Chondrocyte (in vitro differentiated cells): ENCODE measurements at regions not wholly inside any gene's neighbourhood (a gene's known extent, or its start where the extent isn't known, plus 50 kb on each side); places are given as distances from the start of the nearest gene placed in this dataset.
A peak's percentile ranks its signal among the peaks of the same experiment; 100 is the strongest.

Source experiments
- DNase-seq: peaks from one replicate; pipeline ENCODE4 v3.0.0; 2021; ENCODE audit warnings: mixed read lengths, low spot score
- H3K27ac Mint-ChIP-seq: one replicate; pipeline ENCODE4 v1.8.0; 2021; ENCODE audit warnings: mild to moderate bottlenecking, moderate library complexity, mixed read lengths; ENCODE audit not compliant: unreplicated experiment
- H3K27me3 Mint-ChIP-seq: 2 replicates; pipeline ENCODE4 v1.8.0; 2021; ENCODE audit warnings: low read depth, mixed read lengths
- H3K36me3 Mint-ChIP-seq: 2 replicates; pipeline ENCODE4 v1.8.0; 2021; ENCODE audit warnings: low read depth, mixed read lengths
- H3K4me1 Mint-ChIP-seq: 2 replicates; pipeline ENCODE4 v1.8.0; 2021; ENCODE audit warnings: low read depth, mild to moderate bottlenecking, mixed read lengths
- H3K4me3 Mint-ChIP-seq: one replicate; pipeline ENCODE4 v1.8.0; 2021; ENCODE audit warnings: mild to moderate bottlenecking, moderate library complexity, mixed read lengths; ENCODE audit not compliant: unreplicated experiment
- H3K9me3 Mint-ChIP-seq: 2 replicates; pipeline ENCODE4 v1.8.0; 2021; ENCODE audit warnings: low read depth, mixed read lengths
- TF ChIP-seq, protein P1 (sequence below): fragments of 200-600 bp; sonication (generic); IDR thresholded peaks from 2 replicates; pipeline ENCODE4 v1.5.0; 2021; ENCODE audit warnings: antibody characterized with exemption, mild to moderate bottlenecking, moderate library complexity

DNA sequence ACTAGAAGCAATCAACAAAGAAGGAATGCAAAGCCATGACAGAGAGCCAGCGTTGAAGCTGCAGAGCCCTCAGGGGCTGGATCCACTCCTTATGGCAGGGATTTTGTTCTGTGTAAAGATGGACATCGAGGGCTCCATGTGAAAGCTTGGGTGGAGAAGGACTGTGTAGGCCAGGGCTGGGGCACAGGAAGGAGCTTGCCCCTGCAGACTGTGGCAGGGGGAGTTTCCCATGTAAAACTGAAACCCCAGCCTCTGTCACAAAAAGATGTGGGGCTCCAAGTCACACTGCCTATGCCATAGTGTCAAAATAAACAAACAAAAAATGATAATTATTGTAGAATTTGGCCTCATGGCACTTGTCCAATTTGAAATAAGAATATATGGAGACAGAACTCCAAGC is 408.7 kb upstream of the HS6ST1 start:
- Mint-ChIP-seq H3K27me3 (no peaks in the 10 kb centered on the region), H3K4me1 (peaks cover 17% of the 10 kb centered on the region), H3K36me3 (peaks cover 2% of the 10 kb centered on the region), H3K9me3 (peaks cover 14% of the 10 kb centered on the region), H3K27ac (no peak overlapping the region), H3K4me3 (no peak overlapping the region)
- no peak for DNase-seq
- TF ChIP-seq, protein P1, sequence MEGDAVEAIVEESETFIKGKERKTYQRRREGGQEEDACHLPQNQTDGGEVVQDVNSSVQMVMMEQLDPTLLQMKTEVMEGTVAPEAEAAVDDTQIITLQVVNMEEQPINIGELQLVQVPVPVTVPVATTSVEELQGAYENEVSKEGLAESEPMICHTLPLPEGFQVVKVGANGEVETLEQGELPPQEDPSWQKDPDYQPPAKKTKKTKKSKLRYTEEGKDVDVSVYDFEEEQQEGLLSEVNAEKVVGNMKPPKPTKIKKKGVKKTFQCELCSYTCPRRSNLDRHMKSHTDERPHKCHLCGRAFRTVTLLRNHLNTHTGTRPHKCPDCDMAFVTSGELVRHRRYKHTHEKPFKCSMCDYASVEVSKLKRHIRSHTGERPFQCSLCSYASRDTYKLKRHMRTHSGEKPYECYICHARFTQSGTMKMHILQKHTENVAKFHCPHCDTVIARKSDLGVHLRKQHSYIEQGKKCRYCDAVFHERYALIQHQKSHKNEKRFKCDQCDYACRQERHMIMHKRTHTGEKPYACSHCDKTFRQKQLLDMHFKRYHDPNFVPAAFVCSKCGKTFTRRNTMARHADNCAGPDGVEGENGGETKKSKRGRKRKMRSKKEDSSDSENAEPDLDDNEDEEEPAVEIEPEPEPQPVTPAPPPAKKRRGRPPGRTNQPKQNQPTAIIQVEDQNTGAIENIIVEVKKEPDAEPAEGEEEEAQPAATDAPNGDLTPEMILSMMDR: no peak

GRCh38 chr2:128727914-128728313 is 409.2 kb upstream of the HS6ST1 start:
- TF ChIP-seq, protein P1: no peak
- Mint-ChIP-seq H3K9me3 (peaks cover 14% of the 10 kb centered on the region), H3K4me3 (no peak overlapping the region), H3K4me1 (peaks cover 21% of the 10 kb centered on the region), H3K27me3 (no peaks in the 10 kb centered on the region), H3K36me3 (peaks cover 2% of the 10 kb centered on the region), H3K27ac (peak overlapping the region; percentile 5)
- DNase-seq: no peak

GRCh38 chr2:128729051-128729450 is 410.4 kb upstream of the HS6ST1 start:
- H3K27me3 Mint-ChIP-seq: no peaks in the 10 kb centered on the region
- H3K4me3 Mint-ChIP-seq: no peak overlapping the region
- no peak overlapping the region for H3K27ac Mint-ChIP-seq
- peaks cover 33% of the 10 kb centered on the region for H3K4me1 Mint-ChIP-seq
- peaks cover 2% of the 10 kb centered on the region for H3K36me3 Mint-ChIP-seq
- no peak for DNase-seq
- TF ChIP-seq, protein P1: no peak
- H3K9me3 Mint-ChIP-seq: peaks cover 9% of the 10 kb centered on the region

GRCh38 chr2:128731994-128732650 is 413.5 kb upstream of the HS6ST1 start:
- Mint-ChIP-seq H3K9me3 (peaks cover 9% of the 10 kb centered on the region), H3K27me3 (no peaks in the 10 kb centered on the region), H3K36me3 (peaks cover 2% of the 10 kb centered on the region), H3K27ac (no peak overlapping the region), H3K4me1 (peaks cover 48% of the 10 kb centered on the region), H3K4me3 (no peak overlapping the region)
- no peak for DNase-seq
- TF ChIP-seq, protein P1: no peak

DNA sequence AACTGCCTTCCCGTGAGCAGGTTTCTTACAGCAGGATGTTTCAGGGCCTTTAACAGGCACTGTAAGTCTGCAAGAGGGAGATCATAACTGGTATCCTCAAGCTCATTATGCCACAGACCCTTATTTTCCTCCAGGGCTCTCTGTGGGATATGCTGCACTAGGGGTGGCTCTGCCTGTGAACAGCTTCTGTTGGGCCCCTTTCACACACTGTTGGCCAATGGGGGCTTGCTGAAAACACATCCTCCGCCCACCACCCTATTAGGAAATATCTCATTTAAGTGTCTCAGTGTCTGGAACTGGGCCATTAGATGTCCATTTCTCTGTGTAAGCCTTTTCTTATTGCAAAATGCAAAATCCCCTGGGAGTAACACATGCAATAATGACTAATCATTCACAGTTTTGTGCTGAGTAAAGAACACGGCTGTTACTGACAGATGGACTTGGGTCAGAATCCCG is 414.3 kb upstream of the HS6ST1 start:
- TF ChIP-seq, protein P1: no peak
- peaks cover 44% of the 10 kb centered on the region for H3K4me1 Mint-ChIP-seq
- peak overlapping the region; percentile 57 for H3K27ac Mint-ChIP-seq
- no peak for DNase-seq
- H3K36me3 Mint-ChIP-seq: peaks cover 2% of the 10 kb centered on the region
- H3K4me3 Mint-ChIP-seq: no peak overlapping the region
- H3K27me3 Mint-ChIP-seq: no peaks in the 10 kb centered on the region
- peaks cover 9% of the 10 kb centered on the region for H3K9me3 Mint-ChIP-seq
